ENCODE measurements at regions not wholly inside any gene's neighbourhood (a gene's known extent, or its start where the extent isn't known, plus 50 kb on each side); places are given as distances from the start of the nearest gene placed in this dataset.
"Not testable (repeated sequence)": the region's sequence is repeated elsewhere in the genome, so short reads cannot be mapped to it uniquely, and the experiment has no call there.

DNA sequence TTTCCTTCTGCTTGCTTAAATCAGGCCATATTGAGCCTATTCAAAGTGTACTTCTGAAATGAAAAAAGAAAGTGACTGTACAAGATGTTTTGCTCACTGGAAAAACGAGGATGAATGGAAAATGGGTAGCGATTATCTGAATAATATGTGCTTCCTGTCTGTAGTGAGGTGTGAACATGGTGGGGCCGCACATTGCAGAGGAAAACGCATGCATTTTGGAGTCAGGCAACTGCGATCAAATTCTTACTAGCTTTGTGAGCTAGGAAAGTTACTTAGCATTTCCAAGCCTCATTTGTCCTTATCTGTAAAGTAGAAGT lies 73.0 kb upstream of the PRSS3 start:
- peak; percentile 44 for TF ChIP-seq CTCF (IDR thresholded peaks at IDR 0.05)
- Mint-ChIP-seq H3K36me3 (ENCODE audit: low read depth) (no peaks in the 10 kb centered on the region), H3K27me3 (peaks cover 5% of the 10 kb centered on the region), H3K4me3 (no peak overlapping the region), H3K4me1 (ENCODE audit: low read depth) (no peaks in the 10 kb centered on the region), H3K27ac (no peak overlapping the region), H3K9me3 (no peaks in the 10 kb centered on the region)
- ATAC-seq (no peak), DNase-seq (no peak)
- intact Hi-C loops (cut with micrococcal nuclease), result loop anchor here (1.0 kb wide), 1 partner anchor 99 kb away; no protein-coding TSS in a partner anchor
- ChIA-PET POLR2A (interaction anchor here (0.9 to 1.1 kb wide), 2 partner anchors 95 to 99 kb away, joined by 3 to 5 read pairs; no protein-coding TSS in a partner anchor), CTCF (interaction anchor here (0.6 to 11.4 kb wide), 24 partner anchors 12 to 370 kb away, joined by 3 to 353 read pairs (median 4); partner anchors contain the start of gene ANKRD18B)

- Mint-ChIP-seq H3K36me3 (ENCODE audit: low read depth) (no peaks in the 10 kb centered on the region), H3K27ac (no peak overlapping the region), H3K4me3 (no peak overlapping the region), H3K4me1 (ENCODE audit: low read depth) (no peaks in the 10 kb centered on the region), H3K27me3 (peaks cover 5% of the 10 kb centered on the region), H3K9me3 (peaks cover 2% of the 10 kb centered on the region)
- no peak for TF ChIP-seq CTCF (IDR thresholded peaks at IDR 0.05)
- ATAC-seq (no peak), DNase-seq (no peak)
- intact Hi-C loops (cut with micrococcal nuclease), result no loop called here
- ChIA-PET CTCF (interaction anchor here (1.0 to 2.2 kb wide), 3 partner anchors 50 to 111 kb away, joined by 4 to 18 read pairs (median 4); no protein-coding TSS in a partner anchor), POLR2A (no interaction called here)
These were observed 66.7 kb upstream of the PRSS3 start for GRCh38 chr9:33728613-33729012.

DNA sequence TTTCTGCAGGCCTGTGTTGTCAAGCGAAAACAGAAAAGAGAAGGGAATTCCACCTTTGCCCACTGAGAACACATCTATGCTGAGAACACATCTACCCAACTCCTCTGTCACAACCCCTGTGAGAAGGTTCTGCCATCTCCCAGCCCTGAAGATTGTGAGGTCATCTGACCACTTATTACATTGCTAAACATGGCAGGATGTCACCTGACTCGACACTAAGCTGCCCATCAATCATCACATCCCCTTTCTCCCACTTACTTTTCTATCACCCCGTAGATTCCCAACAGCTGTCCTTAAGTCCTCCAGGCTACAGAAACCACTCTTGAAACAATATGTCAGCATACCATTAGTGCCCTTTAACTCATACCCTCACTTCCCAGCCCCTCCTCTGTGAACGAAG lies 64.2 kb upstream of the PRSS3 start:
- ChIA-PET CTCF (interaction anchor here (0.8 to 1.8 kb wide), 5 partner anchors 9 to 114 kb away, joined by 3 to 13 read pairs (median 4); no protein-coding TSS in a partner anchor), POLR2A (no interaction called here)
- Mint-ChIP-seq H3K4me1 (ENCODE audit: low read depth) (no peaks in the 10 kb centered on the region), H3K27me3 (peaks cover 5% of the 10 kb centered on the region), H3K27ac (no peak overlapping the region), H3K9me3 (peaks cover 2% of the 10 kb centered on the region), H3K36me3 (ENCODE audit: low read depth) (no peaks in the 10 kb centered on the region), H3K4me3 (no peak overlapping the region)
- ATAC-seq (no peak), DNase-seq (no peak)
- intact Hi-C loops (cut with micrococcal nuclease), result no loop called here
- no peak for TF ChIP-seq CTCF (IDR thresholded peaks at IDR 0.05)

DNA sequence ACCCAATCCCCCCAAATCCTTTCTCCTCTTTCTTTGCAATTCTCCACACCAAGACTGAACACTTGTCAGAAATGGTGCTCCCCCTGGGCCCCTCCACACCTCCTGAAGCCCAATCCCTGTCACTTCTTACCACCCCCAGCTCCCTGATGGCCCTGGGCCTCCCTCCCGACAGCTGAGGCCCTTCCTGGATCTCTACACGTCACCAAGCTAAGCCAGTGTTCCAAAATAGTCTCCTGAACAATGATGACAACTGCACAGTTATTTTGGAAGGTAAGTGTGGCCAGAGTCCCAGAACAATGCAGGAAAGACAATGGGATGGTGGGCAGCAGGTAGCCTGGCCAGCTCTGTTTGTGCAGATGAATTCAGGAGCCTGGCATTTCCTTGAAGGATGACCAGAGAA lies 63.7 kb upstream of the PRSS3 start:
- Mint-ChIP-seq H3K36me3 (ENCODE audit: low read depth) (no peaks in the 10 kb centered on the region), H3K4me3 (no peak overlapping the region), H3K27ac (no peak overlapping the region), H3K4me1 (ENCODE audit: low read depth) (no peaks in the 10 kb centered on the region), H3K9me3 (peaks cover 2% of the 10 kb centered on the region), H3K27me3 (peaks cover 5% of the 10 kb centered on the region)
- intact Hi-C loops (cut with micrococcal nuclease), result no loop called here
- POLR2A ChIA-PET, result no interaction called here
- no peak for ATAC-seq
- TF ChIP-seq CTCF (IDR thresholded peaks at IDR 0.05), result no peak
- CTCF ChIA-PET, result interaction anchor here (0.8 to 1.8 kb wide), 4 partner anchors 10 to 108 kb away, joined by 3 to 13 read pairs (median 4); no protein-coding TSS in a partner anchor
- DNase-seq, result no peak

GRCh38 chr9:33734247-33734940 lies 61.0 kb upstream of the PRSS3 start:
- CTCF ChIA-PET, result interaction anchor here (0.7 to 1.8 kb wide), 3 partner anchors 13 to 110 kb away, joined by 3 to 4 read pairs (median 4); no protein-coding TSS in a partner anchor
- H3K4me1 Mint-ChIP-seq (ENCODE audit: low read depth); H3K36me3 Mint-ChIP-seq (ENCODE audit: low read depth); ATAC-seq; DNase-seq; H3K4me3 Mint-ChIP-seq; H3K9me3 Mint-ChIP-seq; H3K27me3 Mint-ChIP-seq; POLR2A ChIA-PET; H3K27ac Mint-ChIP-seq; intact Hi-C loops (cut with micrococcal nuclease): not testable (repeated sequence)

DNA sequence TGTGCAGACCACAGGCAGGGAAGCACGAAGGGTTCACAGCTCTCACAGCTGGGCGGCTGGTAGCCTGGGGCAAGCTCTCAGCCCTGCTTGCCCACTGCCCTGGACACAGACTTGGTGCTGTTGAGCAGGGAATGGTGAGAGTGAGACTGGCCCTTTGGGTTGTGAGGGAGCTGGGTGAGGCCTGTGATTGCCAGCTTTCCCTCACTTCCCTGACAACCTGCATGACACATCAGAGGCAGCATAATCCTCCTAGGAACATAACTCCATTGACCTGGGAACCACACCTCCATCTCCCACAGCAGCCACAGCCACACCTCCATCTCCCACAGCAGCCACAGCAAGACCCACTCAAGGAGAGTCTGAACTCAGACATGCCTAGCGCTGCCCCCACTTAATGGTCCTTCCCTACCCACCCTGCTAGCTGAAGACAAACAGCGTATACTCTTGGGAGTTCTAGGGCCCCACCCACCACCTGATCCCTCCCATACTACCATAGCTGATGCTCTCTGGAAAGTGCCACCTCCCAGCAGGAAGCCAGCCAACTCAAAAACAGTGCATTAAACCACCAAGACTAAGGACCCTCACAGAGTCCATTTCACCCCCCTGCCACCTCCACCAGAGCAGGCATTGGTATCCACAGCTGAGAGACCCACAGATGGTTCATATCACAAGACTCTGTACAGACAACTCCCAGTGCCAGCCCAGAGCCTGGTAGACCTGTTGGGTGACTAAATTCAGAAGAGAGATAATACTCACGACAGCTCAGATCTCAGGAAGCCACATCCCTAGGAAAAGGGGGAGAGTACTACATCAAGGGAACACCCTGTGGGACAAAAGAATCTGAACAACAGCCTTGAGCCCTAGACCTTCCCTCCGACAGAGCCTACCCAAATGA lies 60.2 kb upstream of the PRSS3 start:
- intact Hi-C loops (cut with micrococcal nuclease), result not testable (repeated sequence)

More for the DNA sequence above, 60.2 kb upstream of the PRSS3 start:
- not testable (repeated sequence) for H3K27me3 Mint-ChIP-seq; H3K4me1 Mint-ChIP-seq (ENCODE audit: low read depth); DNase-seq; H3K9me3 Mint-ChIP-seq; H3K4me3 Mint-ChIP-seq; ATAC-seq; H3K36me3 Mint-ChIP-seq (ENCODE audit: low read depth); H3K27ac Mint-ChIP-seq
- ChIA-PET CTCF (interaction anchor here (0.7 to 1.4 kb wide), 2 partner anchors 14 to 44 kb away, joined by 3 to 4 read pairs; no protein-coding TSS in a partner anchor), POLR2A (interaction anchor here (0.6 kb wide), 1 partner anchor 227 kb away, joined by 3 read pairs; no protein-coding TSS in a partner anchor)
